Breast epithelium (tissue), 3 donors: ENCODE measurements at regions not wholly inside any gene's neighbourhood (a gene's known extent, or its start where the extent isn't known, plus 50 kb on each side); places are given as distances from the start of the nearest gene placed in this dataset.

ENCODE experiments used
- CTCF ChIP-seq, 3 donors: fragments of 450-650 bp; IDR thresholded peaks; one replicate each; pipeline ENCODE4 v1.5.1; 2016 to 2017; ENCODE audit warnings: antibody characterized with exemption in 3 of 3, mild to moderate bottlenecking in 3 of 3, moderate library complexity in 3 of 3
- POLR2A ChIP-seq: fragments of 450-650 bp; IDR thresholded peaks from one replicate; pipeline ENCODE4 v1.6.1; 2016; ENCODE audit warnings: antibody characterized with exemption, mild to moderate bottlenecking, moderate library complexity
- POLR2AphosphoS5 ChIP-seq, 3 donors: sonication (generic); formaldehyde crosslinking; IDR thresholded peaks; one replicate each; pipeline ENCODE4 v1.6.1; 2017; ENCODE audit warnings: antibody characterized with exemption in 3 of 3

DNA sequence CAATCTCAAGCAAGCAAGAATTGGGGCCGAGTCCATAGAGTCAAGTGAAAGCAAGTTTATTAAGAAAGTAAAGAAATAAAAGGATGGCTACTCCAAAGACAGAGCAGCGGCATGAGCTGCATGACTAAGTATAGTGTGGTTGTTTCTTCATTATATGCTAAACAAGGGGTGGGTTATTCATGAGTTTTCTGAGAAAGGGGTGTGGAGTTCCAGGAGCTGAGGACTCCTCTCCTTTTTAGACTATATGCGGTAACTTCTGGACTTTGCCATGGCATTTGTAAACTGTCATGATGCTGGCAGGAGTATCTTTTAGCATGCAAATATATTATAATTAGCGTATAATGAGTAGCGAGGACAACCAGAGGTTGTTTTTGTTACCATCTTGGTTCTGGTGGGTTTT lies 819.9 kb downstream of the KCNJ2 start:
- no peak for TF ChIP-seq CTCF (IDR thresholded peaks at IDR 0.05)
- TF ChIP-seq POLR2A = no peak
- no peak for TF ChIP-seq POLR2AphosphoS5 (IDR thresholded peaks at IDR 0.05)
